ENCODE measurements at regions not wholly inside any gene's neighbourhood (a gene's known extent, or its start where the extent isn't known, plus 50 kb on each side); places are given as distances from the start of the nearest gene placed in this dataset.

DNA sequence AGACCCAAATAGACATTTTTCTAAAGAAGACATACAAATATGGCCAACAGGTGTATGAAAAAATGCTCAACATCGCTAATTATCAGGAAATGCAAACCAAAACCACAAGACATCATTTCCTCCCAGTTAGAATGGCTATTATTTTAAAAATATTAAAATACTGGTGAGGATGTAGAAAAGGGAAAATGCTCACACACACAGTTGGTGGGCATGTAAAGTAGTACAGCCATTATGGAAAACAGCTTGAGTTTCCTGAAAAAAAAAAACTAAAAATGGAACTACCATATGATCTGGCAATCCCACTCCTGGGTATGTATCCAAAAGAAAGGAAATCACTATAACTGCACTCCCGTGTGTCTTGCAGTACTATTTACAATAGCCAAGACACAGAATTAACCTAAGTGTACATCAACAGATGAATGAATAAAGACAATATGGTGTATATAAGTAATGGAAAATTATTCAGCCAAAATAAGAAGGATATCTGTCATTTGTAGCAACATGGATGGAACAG is 128.9 kb upstream of the DKK2 start:
- TF ChIP-seq, protein P1, sequence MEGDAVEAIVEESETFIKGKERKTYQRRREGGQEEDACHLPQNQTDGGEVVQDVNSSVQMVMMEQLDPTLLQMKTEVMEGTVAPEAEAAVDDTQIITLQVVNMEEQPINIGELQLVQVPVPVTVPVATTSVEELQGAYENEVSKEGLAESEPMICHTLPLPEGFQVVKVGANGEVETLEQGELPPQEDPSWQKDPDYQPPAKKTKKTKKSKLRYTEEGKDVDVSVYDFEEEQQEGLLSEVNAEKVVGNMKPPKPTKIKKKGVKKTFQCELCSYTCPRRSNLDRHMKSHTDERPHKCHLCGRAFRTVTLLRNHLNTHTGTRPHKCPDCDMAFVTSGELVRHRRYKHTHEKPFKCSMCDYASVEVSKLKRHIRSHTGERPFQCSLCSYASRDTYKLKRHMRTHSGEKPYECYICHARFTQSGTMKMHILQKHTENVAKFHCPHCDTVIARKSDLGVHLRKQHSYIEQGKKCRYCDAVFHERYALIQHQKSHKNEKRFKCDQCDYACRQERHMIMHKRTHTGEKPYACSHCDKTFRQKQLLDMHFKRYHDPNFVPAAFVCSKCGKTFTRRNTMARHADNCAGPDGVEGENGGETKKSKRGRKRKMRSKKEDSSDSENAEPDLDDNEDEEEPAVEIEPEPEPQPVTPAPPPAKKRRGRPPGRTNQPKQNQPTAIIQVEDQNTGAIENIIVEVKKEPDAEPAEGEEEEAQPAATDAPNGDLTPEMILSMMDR (conservative IDR thresholded peaks at IDR 0.05 in 1 of 2, IDR thresholded peaks at IDR 0.05 in 1 of 2; ENCODE audit: low read depth in 1 of 2, low read length in 2 of 2) = no peak
- no peak for TF ChIP-seq EZH2 (IDR thresholded peaks at IDR 0.05; ENCODE audit: low read length, missing control alignments)
